GM06990 (cell line): ENCODE measurements at regions not wholly inside any gene's neighbourhood (a gene's known extent, or its start where the extent isn't known, plus 50 kb on each side); places are given as distances from the start of the nearest gene placed in this dataset.

Source experiments
- DNase-seq: peaks from one replicate; pipeline ENCODE4 v3.0.0-alpha.2; 2011; ENCODE audit not compliant: insufficient read length; ENCODE audit errors: extremely low read depth
- H3K27me3 ChIP-seq: replicated peaks from 2 replicates; pipeline ENCODE4 v1.6.0; 2011; ENCODE audit warnings: low read length; ENCODE audit not compliant: control insufficient read depth, insufficient read depth
- H3K36me3 ChIP-seq: 2 replicates; pipeline ENCODE4 v1.5.1; 2011; ENCODE audit warnings: low read length; ENCODE audit not compliant: control insufficient read depth, insufficient read depth
- H3K4me3 ChIP-seq: replicated peaks from 2 replicates; pipeline ENCODE4 v1.5.1; 2011; ENCODE audit warnings: low read depth, mild to moderate bottlenecking, control low read depth, low read length
- TF ChIP-seq, protein P1 (sequence below): IDR thresholded peaks from 2 replicates; pipeline ENCODE4 v1.5.1; 2011; ENCODE audit warnings: low read length, control low read depth, mild to moderate bottlenecking, inconsistent platforms; ENCODE audit not compliant: insufficient read depth, poor library complexity, severe bottlenecking

GRCh38 chr10:60448246-60448645, 58.6 kb upstream of the ANK3 start:
- no peak overlapping the region for H3K4me3 ChIP-seq
- DNase-seq = no peak
- TF ChIP-seq, protein P1, sequence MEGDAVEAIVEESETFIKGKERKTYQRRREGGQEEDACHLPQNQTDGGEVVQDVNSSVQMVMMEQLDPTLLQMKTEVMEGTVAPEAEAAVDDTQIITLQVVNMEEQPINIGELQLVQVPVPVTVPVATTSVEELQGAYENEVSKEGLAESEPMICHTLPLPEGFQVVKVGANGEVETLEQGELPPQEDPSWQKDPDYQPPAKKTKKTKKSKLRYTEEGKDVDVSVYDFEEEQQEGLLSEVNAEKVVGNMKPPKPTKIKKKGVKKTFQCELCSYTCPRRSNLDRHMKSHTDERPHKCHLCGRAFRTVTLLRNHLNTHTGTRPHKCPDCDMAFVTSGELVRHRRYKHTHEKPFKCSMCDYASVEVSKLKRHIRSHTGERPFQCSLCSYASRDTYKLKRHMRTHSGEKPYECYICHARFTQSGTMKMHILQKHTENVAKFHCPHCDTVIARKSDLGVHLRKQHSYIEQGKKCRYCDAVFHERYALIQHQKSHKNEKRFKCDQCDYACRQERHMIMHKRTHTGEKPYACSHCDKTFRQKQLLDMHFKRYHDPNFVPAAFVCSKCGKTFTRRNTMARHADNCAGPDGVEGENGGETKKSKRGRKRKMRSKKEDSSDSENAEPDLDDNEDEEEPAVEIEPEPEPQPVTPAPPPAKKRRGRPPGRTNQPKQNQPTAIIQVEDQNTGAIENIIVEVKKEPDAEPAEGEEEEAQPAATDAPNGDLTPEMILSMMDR = no peak
- H3K36me3 ChIP-seq = no peaks in the 10 kb centered on the region
- H3K27me3 ChIP-seq = no peaks in the 10 kb centered on the region

DNA sequence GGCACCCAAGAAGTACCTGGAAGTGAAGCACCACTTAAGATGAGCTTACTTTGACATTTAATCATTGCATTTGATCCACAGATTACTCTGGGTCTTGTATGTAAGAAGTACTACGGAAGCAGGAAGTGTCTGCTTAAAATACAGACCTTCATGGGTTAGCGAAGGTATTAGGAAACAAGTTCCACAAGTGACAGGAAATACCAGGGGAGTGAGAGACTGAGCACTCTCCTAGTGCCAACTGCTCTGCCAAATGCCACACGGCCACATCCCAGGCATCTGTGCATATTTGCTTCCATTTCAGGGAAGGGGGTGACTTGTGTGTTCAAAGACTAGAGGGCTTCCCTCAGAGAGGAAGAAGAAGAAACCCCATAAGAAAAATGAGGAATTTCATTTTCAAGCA, 57.2 kb upstream of the ANK3 start:
- TF ChIP-seq, protein P1 = no peak
- H3K27me3 ChIP-seq = no peaks in the 10 kb centered on the region
- DNase-seq = no peak
- H3K4me3 ChIP-seq = no peak overlapping the region
- no peaks in the 10 kb centered on the region for H3K36me3 ChIP-seq

DNA sequence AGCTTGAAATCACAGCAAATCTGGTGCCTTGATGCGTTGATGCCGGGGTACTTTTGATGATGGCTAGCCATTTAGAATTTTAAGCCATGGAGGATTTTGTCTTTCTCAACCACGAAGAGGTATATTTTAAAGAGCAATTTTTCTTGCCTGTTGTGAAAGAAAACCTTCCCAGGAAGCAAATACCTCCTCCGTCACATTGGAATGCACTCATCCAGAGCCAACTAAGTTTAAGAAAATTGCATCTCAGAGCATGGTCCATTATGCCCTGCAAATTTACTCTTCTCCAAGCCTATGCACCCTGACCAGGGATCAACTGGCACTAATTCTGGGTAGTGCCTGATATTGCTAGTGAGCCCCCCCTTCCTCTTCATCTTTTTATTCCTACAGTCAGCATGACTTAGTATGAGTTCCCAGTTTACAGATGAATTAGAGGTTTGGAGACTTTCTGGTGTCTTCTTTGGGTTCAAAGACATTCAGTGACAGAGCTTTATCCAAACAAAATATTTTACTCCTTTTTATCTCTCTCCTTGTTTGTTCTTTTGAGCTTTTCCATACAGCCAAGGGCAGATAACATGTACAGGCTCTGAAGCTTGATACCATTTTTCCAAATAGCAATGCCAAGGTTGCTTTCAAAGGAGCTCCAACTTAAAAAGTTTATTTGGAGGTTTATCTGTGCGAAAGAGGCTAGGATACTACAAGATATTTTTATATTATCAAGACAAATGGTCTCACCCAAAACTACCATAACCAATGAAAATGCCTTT, 56.6 kb upstream of the ANK3 start:
- no peak for DNase-seq
- TF ChIP-seq, protein P1 = no peak
- no peaks in the 10 kb centered on the region for H3K36me3 ChIP-seq
- H3K4me3 ChIP-seq = no peak overlapping the region
- no peaks in the 10 kb centered on the region for H3K27me3 ChIP-seq

DNA sequence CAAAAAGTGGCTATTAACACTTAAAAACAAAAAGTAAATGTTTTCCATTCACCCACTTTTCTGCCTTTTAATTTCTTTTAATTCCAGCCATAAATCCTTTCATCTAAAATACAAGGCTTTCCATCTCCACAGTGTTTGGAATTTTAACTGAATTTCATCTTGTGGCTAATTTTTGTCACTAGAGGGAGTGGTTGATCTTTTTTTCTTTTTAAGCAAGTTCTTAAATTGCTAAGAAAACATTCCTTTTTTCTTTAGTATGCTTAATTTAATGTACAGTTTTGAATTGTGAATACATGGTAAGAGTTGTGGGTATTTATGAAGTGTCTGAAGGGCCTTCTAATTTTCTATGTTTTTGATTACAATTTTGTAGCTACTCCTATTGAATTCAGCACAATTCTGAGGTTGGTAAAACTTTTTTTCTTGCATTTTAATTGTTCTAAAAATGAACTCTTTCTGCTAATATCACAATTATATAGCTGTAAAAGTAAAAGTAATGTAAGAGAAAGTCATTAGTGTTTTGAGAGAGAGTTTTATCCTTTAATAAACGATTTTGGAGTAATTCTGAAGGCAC, 54.9 kb upstream of the ANK3 start:
- Histone ChIP-seq H3K27me3 (no peaks in the 10 kb centered on the region), H3K4me3 (no peak overlapping the region), H3K36me3 (no peaks in the 10 kb centered on the region)
- DNase-seq = no peak
- TF ChIP-seq, protein P1 = peak; percentile 26

DNA sequence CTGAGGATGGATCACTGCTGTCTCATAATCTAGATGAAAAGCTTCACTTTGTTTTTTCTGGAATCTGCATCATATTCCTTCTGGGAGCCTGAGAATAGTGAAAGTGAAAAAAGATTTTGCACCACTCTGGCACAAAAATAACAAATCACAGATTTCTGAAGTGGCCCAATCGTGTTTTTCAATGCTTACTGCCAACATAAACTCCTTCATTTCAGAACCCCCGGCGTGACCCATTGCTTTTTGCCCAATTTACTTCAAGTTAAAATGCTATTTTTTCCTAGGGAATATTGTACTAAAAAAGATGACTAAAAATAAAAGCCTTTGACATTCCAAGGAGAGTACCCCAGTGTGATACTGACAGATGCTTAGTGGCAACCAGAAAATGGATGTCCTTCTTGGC, 53.7 kb upstream of the ANK3 start:
- TF ChIP-seq, protein P1 = no peak
- Histone ChIP-seq H3K36me3 (no peaks in the 10 kb centered on the region), H3K4me3 (no peak overlapping the region), H3K27me3 (no peaks in the 10 kb centered on the region)
- DNase-seq = no peak
